Stimulated activated CD4-positive, alpha-beta T cell treated with anti-CD3 and anti-CD28 coated beads, Interleukin-15, amount 100 ng/mL, for 24 hours (primary cell): ENCODE measurements at regions not wholly inside any gene's neighbourhood (a gene's known extent, or its start where the extent isn't known, plus 50 kb on each side); places are given as distances from the start of the nearest gene placed in this dataset.

Experiments
- DNase-seq: peaks from one replicate; pipeline ENCODE4 v3.0.0-alpha.2; 2020

DNA sequence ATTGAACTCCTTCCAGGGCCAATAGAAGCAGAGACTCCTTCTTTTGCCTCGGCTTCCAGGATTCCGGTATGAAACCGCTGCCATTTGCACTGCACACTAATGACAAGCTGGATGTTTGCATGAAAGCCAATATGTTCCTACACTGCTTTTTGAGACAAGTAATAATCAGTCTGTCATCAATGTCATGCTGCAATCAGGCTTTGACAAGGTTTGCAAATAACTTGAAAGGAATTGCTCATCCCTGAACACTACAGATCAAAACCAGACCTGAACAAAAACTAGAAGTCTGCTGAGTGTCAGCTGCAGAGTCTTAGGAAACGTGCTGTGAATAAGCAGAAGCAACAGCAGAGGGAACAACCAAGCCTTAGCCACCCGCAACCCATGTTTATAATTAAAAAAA is 720.7 kb upstream of the CXADR start:
- DNase-seq = no peak

DNA sequence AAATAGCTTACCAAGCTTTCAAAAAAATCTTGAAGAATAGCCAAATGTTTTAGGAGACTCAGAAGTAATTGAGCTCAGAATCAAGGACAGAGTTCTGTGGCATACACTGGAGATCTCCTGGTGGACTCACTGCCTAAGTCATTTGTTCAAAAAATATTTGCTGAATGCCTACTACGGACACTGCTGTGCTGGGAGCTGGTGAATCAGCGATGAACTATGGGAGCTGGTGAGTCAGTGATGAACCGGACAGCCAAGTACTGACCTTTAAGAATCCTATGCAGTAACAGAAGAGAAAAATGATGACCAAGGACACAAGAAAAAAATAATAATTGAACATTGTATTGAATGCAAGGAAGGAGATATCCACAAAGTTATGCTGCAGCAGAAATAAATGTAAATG is 717.9 kb upstream of the CXADR start:
- no peak for DNase-seq

DNA sequence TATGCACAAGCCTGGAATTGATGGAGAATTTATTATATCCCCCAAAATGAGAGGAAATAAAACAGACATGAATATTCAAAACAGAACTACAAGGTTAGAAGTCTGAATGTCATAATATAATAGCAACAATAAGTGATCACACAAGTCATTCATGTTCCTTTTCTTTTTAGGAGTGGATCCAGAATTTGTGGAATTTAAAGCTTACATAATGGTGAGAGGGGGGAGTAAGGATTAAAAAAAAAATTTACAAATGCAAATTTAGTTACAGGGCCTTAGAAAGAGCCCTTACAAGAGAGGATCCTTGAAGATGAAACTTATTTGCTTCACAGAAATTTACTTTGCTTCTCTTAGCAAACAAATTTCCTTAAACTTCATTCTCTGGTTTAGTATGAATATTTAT is 716.1 kb upstream of the CXADR start:
- no peak for DNase-seq

DNA sequence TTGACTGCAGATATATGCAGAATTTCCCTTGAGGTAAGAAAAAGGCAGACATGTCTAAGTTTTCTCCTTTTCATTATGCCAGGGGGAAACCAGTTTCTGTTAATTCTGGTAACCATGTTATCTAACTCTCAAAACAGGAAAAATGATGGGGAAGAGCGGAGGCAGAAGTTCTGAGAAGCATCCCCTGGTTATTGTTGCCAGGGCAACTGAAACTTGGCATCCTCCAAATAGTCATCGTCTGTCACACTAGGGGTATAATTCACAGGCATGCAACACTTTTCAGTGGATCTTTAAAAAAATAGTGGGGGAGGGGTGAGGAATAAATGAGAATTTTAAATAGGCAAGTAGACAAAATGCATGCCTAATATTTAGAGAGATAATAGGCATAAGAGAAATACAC is 715.3 kb upstream of the CXADR start:
- DNase-seq = no peak

DNA sequence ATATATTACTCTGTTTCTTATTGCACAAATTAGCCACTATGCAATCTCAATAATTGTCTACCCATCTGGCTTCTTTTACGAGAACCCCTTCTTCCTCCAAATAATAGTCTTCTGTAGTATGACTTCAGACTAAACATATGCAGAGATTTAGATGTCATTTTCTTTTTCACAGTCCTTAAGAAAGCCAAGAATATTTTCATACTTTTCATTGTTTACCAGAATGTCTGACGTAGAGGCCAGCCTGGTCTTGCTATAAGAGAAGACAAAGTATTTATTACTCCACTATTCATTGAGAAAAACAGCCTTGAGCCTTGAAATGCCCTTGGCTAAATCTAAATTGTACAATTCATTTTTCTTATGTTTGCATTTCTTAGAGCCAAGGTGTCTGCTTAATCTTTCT is 714.9 kb upstream of the CXADR start:
- DNase-seq = no peak

DNA sequence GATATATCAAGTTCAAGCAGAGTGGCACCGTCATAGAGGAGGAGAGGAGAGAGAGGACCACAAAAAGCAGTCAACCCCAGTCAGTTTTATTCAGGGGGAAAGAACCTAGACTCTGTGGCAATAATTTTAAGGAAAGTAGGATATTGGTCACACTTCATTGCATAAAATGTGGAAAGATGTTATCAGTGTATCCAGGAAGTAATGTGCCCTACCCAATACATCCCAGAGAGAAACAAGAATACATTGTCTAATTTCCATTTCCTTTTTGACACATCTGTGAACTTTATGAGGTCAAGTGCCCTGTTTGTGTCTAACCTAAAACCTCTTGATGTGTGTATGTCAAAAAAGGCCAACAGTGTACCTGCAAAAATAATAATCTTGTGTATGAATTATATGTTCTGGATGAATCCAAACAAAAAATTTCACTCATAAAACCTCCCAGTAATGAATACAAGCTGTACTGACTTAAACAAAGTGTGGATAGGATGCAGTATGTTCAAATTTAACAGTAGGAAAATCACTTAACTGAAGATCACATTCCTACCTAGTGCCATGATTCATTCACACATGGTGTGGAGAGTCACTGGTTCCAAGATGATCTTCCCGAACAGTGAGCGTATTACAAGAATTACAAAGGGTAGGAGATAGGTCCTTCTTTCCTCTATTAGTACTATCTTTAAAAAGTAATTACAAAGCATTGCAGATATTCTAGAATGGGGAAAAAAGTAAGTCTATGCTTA is 712.1 kb upstream of the CXADR start:
- no peak for DNase-seq

DNA sequence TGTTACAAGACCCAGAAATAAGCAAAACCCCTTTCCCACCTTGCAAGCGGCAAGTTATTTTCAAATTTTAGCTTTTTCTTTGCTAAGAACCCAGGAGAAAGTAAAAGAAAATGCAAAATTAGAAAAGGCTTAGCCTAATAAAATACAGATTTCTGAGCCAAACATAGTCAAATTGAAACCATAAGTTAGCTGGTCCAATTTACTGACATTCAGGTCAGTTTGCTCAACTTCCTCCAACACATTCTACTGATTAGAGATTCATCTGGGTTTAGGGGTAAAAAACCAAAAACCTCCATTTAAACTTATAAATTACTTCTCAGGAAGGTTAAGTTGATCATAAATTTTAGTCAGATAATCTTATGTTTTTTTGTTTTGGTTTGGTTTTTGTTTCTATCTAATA is 701.8 kb upstream of the CXADR start:
- DNase-seq = no peak

DNA sequence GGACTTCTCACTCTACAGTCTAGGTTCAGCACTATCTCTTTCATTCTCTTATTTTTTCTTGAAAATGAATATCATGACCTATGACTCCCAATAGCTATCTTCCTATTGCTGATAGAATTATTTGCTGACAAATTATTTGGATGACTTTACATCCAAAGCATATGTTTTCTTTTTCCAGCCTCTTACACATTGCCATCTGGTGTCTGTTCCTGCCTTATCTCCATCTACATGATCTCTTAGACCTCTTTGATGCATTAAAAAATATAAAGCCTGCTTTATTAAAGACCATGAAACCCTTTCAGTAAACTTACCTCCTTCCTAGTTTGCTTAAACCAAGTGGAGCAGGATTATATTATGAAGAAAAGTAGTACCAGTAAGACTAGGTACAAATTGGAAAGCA is 700.9 kb upstream of the CXADR start:
- no peak for DNase-seq

DNA sequence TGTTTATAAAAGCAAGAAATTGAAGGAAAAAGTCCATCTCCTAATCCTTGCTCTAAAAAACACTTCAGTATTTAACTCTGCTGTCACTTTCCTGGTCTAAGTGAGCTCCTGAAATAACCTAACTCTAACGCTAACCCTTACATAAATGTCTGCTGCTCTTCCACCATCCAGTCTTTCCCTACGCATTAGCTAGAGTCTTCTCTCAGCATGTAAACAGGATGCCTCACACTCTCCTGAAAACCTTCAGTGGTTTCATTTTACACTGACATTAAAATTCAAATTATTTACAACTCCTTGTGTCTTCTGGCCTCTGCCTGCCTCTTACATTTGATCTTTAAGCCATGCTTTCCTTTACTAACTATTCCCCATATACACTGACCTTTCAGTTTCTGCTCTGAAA is 697.6 kb upstream of the CXADR start:
- DNase-seq = no peak

DNA sequence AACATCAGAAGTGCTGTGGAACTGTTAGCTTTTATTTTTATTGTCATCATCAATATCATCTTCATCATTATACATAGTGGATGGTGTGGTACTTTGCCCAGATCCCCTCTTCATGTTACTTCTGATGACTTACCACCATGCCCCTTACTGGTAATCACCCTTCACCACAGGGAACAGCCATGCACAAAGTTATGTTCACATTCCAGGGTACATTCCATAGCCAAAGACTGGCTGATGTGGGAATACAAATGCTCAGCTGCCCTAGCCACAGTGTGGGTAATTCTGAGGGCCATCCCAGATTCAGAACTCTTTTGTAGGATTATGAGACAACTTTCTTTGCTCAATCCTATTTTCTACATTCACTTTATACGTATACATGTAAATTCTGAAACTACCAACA is 691.3 kb upstream of the CXADR start:
- DNase-seq = no peak

DNA sequence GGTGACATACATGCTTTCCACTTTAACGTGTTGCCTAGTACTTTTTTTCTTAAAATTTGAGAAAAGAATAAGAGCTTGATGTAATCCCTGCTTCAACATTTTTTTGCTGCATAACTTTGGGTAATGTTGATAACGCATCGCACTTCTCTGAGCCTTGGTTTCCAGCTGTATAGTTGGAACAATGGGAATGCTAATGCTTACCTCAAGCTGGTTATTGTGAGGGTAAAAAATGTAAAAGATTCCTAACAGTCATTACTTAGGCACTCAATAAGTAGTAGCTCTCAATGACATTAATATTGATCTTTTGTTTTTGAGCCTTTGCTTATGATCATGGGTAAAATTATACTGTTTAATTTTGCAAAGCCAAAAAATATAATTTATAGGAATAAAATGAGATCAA is 683.3 kb upstream of the CXADR start:
- DNase-seq = no peak

DNA sequence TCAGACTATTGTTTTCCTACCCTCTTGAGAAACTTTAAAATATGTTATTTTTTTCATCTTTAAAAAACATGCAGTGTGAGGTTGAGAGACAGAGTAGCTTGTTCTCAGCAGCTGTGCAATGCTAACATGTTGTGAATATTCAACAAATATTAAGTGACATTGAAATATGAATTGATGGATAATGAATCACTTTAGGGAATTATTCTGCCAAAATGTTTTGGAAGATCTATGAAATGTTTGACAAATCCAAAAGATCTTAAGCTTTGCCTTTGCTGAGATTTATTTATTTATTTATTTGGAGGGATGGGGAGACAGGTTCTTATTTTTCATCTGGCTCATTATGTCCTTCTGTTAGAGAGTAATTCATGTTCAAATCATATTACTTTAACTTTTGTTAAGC is 680.1 kb upstream of the CXADR start:
- DNase-seq = no peak

DNA sequence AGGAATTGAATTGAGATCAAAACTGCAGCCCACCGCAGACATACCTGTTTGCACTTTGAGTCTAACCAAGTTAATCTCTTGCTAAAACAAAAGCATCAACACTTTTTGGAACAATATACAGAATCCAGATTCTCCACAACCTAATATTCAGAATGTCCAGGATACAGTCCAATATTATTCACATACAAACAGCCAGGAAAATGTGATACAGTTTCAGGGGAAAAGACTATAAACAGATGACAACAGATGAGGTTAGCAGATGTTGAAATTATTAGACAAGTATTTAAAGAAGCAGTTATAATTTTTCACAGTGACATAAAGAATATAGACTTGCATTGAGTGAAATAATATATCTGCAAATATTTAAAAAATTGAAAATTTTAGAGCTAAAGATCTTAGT is 678.1 kb upstream of the CXADR start:
- DNase-seq = no peak

DNA sequence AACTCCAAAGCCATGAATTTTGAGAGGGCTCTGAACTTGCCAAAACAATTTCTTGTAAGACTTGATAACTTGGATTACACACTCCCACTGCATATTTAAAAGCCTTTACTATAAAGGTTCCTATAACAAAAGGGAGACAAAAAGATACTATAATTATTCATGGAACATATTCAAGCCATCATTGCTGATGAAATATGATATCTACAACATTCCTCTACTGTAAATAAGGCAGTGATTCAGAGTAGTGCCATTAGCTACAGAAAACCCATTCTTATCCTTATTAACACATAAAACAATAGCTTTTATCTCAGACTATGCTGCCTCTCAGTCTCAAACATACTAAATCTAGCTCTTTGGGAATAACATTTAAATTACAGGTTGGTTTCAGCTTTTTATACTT is 675.5 kb upstream of the CXADR start:
- DNase-seq = no peak

DNA sequence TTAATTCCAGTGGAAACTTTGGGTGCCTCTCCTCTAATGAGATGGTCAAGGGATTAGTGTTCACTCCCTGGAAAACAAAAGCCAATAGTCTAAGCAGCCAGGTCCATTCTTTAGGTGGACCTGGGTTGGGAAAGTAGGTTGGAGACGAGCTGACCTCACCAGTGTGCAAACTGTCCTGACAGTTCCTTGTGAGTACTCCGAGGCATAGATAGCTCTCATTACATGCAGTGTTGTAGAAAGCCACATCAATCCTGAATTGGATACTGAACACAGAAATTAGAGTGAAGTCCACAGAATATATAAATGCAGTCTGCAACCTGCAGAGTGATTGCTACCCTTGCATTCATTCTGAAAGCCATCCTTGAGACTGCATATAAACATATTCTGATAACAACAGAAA is 675.1 kb upstream of the CXADR start:
- no peak for DNase-seq

DNA sequence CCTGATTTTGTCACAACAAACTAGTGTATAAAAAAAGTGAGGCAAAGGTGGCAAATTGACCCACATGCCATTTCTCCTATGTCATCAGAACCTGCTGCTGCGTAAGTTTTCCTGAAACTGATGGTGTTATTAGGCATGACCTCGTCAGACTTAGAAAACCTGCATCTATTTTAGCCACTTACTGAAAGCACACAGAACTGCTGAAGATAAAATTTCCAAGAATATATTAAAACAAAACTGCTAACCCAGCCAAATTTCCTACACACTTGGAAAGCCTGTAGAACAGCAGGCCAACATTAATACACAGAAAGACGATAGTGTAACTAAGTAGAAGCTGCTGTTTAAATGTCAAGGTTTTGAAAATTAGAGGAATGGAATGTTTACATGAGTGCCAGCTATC is 674.5 kb upstream of the CXADR start:
- no peak for DNase-seq

DNA sequence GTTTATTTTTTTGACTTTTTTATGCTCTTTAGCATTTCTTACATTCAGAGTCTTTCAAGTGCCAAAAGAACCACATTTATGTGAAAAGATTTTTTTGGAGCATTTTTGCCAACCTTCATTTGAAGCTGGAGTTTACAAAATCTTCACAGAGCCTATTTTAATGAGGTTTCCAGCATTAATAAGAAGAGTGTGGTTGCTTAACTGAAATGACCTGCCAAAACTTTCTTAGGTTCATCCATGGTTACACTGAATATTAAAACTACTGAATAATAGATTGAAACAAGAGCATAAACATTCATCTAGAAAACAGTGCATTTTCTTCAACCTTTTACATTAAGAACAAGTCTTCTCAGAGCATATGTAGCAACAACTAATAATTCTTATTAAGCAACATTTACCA is 672.3 kb upstream of the CXADR start:
- DNase-seq = no peak

DNA sequence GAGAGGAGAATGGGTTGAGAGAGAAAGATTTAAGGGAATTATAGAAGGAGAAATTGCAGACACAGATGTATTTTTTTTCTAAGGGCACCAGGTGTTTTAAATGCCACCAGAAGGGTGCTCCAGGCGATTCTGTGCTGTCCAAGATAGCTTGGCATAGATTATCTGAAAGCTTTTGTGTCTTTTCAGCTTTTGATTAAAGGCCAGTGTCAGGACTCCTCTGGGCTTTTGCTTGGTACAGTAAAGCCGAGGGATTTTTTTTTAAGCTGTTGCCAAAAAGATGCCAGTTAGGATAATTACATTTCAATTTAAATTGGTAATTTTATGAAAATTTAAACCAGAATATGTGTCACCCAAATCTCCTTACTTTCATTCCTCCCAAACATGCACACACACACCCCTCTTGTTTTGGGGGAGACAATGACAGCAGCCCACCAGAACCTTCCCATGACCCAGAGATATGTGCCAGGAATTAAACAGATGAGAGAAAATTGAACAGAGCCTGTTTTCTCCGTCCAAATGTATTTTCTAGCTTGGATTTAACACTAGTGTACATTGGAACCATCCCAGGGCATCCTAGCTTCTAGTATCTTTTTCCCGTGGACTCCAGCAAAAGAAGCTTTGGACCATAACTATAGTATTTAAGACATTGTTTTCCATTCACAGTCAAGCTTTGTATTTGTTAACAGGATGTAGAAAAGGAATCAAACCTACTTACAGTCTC is 670.7 kb upstream of the CXADR start:
- no peak for DNase-seq

DNA sequence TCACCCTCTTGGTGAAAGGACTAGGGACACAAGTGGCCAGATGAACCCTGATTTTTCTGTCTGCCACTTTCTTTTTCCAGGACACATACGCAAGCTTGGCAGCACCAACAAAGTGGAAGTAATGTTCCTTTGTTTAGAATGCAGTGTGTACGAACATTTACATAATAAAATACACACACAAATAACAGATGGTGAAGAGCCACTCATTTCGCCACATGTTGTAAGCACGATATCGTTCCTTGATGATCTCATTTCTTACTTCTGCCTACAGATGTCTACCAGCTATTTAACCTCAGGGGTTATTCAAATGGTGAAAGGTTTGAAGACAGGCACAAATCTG is 670.2 kb upstream of the CXADR start:
- DNase-seq = no peak

DNA sequence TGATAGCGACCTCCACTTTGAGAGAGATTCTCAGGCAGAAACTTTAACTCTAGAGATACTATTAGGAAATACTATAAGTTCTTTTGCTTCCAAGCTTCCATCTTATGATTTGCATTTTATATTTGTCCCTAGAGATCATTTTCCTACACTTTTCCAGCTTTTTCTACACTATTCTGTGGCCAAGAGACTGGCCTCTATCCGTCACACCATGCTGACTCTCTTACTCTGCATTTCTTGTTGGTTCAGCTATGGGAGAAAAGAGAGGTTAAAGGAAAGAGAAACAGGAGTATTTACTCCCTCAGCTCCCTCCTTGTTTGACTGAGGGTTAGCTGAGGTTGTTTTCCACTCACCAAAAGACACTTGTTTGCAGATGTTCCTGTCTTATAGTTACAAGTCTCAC is 665.6 kb upstream of the CXADR start:
- DNase-seq = no peak

DNA sequence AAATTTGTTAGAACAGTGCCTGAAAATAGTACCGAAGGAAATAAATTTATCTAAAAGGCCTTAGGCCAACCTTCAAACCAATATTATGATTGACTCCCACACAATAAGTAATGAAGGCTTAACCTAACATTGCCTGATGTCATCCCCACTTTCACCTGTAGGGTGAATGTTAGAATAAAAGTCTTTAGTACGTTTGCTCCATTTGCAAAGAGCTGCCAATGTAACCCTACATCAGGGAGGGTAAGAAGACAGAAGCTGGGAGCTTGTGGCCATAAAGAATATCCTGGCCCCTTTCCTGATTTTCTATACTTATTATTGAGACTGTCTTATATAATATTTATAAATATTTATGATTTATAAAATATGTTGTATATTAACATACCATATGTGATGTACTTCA is 661.8 kb upstream of the CXADR start:
- no peak for DNase-seq

DNA sequence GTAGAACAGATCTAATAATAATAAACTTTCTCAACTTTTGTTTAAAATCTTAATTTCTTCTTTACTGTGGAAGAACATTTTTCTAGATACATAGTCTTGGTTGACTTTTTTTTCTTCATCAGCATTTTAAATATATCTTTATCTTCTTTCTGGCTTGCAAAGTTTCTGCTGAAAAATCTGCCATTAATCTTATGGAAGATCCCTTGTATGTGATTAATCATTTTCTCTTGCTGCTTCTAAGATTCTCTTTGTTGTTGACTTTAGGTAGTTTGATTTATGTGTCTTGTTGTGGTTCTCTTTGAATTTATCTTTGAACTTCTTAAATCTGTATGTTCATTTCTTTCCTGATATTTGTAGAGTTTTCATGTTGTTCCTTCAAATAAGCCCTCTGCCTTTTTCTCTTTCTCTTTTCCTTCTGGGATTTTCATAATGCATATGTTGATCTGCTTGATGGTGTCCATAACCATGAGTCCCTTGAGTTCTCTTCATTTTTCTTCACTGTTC is 657.6 kb upstream of the CXADR start:
- no peak for DNase-seq

DNA sequence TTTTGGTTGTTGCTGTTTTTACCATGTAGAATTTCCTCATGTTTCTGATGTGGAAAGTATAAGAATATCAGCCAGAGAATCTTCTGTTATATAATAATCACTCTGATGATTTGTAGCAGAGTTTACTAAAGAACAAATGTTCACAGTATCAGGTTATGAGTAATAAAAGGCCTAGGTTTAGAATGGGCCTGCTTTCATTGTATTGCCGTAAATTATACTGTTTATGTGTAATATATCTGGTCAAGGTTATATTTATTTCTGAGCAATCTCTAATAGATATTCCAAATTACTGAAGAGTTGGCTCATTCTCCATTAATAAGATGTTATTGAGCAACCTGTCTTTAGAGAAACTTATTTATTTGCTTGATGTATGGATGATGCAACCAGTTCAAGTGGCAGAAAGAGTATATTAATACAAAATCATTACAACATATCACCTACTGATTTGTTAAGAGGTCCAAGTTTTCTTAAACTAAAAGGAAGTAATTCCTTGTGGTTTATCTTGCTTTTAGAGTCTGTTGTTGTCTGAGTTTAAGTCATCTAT is 649.4 kb upstream of the CXADR start:
- no peak for DNase-seq

DNA sequence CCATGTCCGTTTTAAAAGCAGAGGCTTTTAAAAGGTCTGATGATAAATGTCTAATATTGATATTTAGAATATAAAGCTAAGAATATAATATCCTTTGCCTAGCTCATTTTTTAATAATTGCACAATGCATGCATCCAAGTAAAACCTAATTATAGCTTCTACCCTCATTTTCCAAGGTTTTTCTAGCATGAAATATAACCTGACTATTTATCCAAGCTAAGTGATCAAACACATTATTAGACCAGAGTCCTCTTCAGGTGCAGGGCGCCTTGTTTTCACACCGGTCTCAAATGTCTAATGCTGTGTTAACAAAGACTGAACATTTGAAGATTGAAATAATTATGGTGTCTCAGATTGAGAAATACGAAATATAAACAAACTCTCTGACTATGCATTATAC is 648.9 kb upstream of the CXADR start:
- DNase-seq = no peak

DNA sequence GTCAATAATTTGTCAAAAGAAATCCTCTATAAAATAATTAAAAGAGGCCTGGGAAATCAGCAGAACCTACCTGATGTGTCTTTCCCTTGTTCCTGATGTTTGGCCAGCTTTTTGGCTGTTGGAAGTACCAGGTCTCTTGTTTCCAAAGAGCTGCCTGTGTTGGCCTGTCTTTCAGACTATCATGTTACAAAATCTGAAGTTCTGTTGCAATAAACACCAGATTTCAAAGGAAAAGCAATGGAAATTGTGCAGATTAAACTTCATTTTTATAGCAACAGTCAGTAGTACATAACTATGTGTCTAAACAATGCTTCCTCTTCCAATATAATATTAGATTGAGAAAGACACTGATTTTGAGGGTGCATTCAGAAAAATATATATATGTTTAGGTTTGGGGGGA is 647.2 kb upstream of the CXADR start:
- DNase-seq = no peak
